HG03457 (cell line): ENCODE measurements at regions not wholly inside any gene's neighbourhood (a gene's known extent, or its start where the extent isn't known, plus 50 kb on each side); places are given as distances from the start of the nearest gene placed in this dataset.

ENCODE experiments used
- ATAC-seq: cut with Tn5 transposase; IDR thresholded peaks from one replicate; pipeline ENCODE4 v1.9.1; 2021; ENCODE audit warnings: moderate number of reproducible peaks; ENCODE audit not compliant: unreplicated experiment

GRCh38 chr5:174159327-174160114, 114.0 kb downstream of the NSG2 start:
- ATAC-seq = no peak

- no peak for ATAC-seq
These were observed 119.9 kb downstream of the NSG2 start for GRCh38 chr5:174165406-174165805.

GRCh38 chr5:174166231-174167079, 120.9 kb downstream of the NSG2 start:
- ATAC-seq = no peak

- no peak for ATAC-seq
These were observed 121.8 kb downstream of the NSG2 start for GRCh38 chr5:174167080-174167910.

- no peak for ATAC-seq
These were observed 126.6 kb downstream of the NSG2 start for GRCh38 chr5:174172152-174172551.

- no peak for ATAC-seq
These were observed 127.1 kb downstream of the NSG2 start for GRCh38 chr5:174172566-174172965.

GRCh38 chr5:174173766-174174165, 128.3 kb downstream of the NSG2 start:
- ATAC-seq = no peak

- ATAC-seq = no peak
These were observed 130.3 kb downstream of the NSG2 start for GRCh38 chr5:174175716-174176268.

- no peak for ATAC-seq
These were observed 131.0 kb downstream of the NSG2 start for GRCh38 chr5:174176511-174176910.

- ATAC-seq = no peak
These were observed 132.0 kb downstream of the NSG2 start for GRCh38 chr5:174177531-174177930.

- ATAC-seq = no peak
These were observed 132.6 kb downstream of the NSG2 start for GRCh38 chr5:174177976-174178605.

- no peak for ATAC-seq
These were observed 135.1 kb downstream of the NSG2 start for GRCh38 chr5:174180639-174181038.

- no peak for ATAC-seq
These were observed 136.6 kb downstream of the NSG2 start for GRCh38 chr5:174182111-174182510.

GRCh38 chr5:174183701-174184100, 138.2 kb downstream of the NSG2 start:
- ATAC-seq = no peak

GRCh38 chr5:174185506-174185905, 140.0 kb downstream of the NSG2 start:
- no peak for ATAC-seq

GRCh38 chr5:174186096-174186695, 140.7 kb downstream of the NSG2 start:
- ATAC-seq = no peak

- ATAC-seq = no peak
These were observed 141.5 kb downstream of the NSG2 start for GRCh38 chr5:174187001-174187400.

- no peak for ATAC-seq
These were observed 142.0 kb downstream of the NSG2 start for GRCh38 chr5:174187481-174187880.

GRCh38 chr5:174188295-174188694, 142.8 kb downstream of the NSG2 start:
- ATAC-seq = no peak
